Ishikawa (cell line): ENCODE measurements at regions not wholly inside any gene's neighbourhood (a gene's known extent, or its start where the extent isn't known, plus 50 kb on each side); places are given as distances from the start of the nearest gene placed in this dataset.

Experiments used
- CEBPB ChIP-seq: IDR thresholded peaks from 2 replicates; pipeline ENCODE4 v1.6.1; 2012
- CREB1 ChIP-seq: IDR thresholded peaks from 2 replicates; pipeline ENCODE4 v1.6.1; 2012; ENCODE audit warnings: low read depth
- EGR1 ChIP-seq: IDR thresholded peaks from 2 replicates; pipeline ENCODE4 v1.6.1; 2012
- EP300 ChIP-seq: IDR thresholded peaks from 2 replicates; pipeline ENCODE4 v1.6.1; 2012; ENCODE audit warnings: borderline replicate concordance
- FOXM1 ChIP-seq: IDR thresholded peaks from 2 replicates; pipeline ENCODE4 v1.6.1; 2012; ENCODE audit warnings: low read depth, borderline replicate concordance
- NFIC ChIP-seq: IDR thresholded peaks from 2 replicates; pipeline ENCODE4 v1.6.1; 2012
- RAD21 ChIP-seq: IDR thresholded peaks from 2 replicates; pipeline ENCODE4 v1.6.1; 2012; ENCODE audit warnings: low read depth
- TAF1 ChIP-seq: IDR thresholded peaks from 2 replicates; pipeline ENCODE4 v1.6.1; 2012; ENCODE audit warnings: low read depth, mild to moderate bottlenecking
- TCF12 ChIP-seq: IDR thresholded peaks from 2 replicates; pipeline ENCODE4 v1.6.1; 2012; ENCODE audit warnings: low read depth
- TEAD4 ChIP-seq: IDR thresholded peaks from 2 replicates; pipeline ENCODE4 v1.6.1; 2012
- YY1 ChIP-seq: IDR thresholded peaks from 2 replicates; pipeline ENCODE4 v1.6.1; 2012; ENCODE audit warnings: low read depth
- ZBTB7A ChIP-seq: IDR thresholded peaks from 2 replicates; pipeline ENCODE4 v1.6.1; 2012; ENCODE audit warnings: low read depth
- TF ChIP-seq, protein P1 (sequence below): IDR thresholded peaks from 2 replicates; pipeline ENCODE4 v1.6.1; 2012; ENCODE audit warnings: low read depth, mild to moderate bottlenecking
- TF ChIP-seq, protein P2 (sequence below): IDR thresholded peaks from 2 replicates; pipeline ENCODE4 v1.6.1; 2012
- TF ChIP-seq, protein P3 (sequence below): IDR thresholded peaks from 2 replicates; pipeline ENCODE4 v1.6.1; 2012

DNA sequence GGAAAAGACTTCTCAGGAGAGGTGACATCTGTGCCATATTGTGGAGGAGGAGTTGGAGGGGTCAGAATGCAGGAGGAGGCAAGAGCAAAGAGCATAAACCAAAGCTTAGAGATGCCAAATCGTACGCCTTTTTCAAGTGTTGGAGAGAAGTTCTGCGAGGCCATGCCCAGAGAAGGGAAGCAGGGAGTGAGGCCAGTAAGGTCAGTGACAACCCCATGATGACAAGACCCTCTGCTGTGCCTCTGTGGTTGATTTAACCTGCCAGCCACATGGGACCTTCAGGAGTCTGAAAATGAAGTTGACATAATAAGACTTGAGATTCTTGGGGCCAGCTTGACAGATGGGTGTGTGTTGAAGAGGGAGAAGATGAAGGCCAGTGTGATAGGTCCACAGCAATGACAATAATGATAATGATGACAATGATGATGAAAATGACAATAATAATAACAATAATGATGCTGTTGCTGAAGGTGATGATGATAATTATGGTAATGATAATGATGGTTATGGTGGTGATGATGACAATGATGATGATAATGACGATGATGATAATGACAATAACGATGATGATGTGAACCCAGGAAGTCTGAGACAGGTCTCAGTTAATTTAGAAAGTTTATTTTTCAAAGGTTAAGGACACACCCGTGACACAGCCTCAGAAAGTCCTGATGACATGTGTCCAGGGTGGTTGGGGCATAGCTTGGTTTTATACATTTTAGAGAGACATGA lies 152.6 kb upstream of the B3GAT1 start:
- TF ChIP-seq ZBTB7A: no peak
- TF ChIP-seq TEAD4: no peak

DNA sequence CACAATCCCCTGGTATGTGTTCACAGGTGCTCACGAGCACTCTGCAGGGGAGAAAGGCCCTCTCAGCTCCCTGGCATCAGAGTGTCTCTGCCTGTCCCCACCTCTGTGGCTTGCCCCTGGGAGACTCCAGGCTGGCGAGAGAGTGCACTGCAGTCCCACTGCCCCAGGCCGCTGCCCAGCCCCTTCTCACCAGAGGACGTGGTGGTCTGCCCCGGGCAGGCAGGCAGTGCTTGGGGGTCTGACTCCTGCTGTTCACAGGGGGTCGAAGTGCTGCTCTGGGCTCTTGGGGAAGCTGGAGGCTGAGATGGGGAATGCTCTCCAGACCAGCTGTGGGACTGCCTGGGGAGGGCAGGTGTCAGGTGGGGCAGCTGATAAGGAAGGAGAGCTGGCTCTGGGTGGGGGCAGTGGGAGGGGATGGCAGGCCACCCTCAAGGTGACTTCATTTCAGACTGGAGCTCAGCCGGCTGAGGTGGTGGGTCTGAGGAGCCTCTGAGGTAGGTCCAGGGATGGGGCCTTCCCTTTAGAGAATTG lies 151.0 kb upstream of the B3GAT1 start:
- TF ChIP-seq ZBTB7A (no peak), RAD21 (no peak), TEAD4 (no peak), CREB1 (no peak), FOXM1 (no peak), TCF12 (no peak), EP300 (no peak), YY1 (no peak), EGR1 (no peak), TAF1 (no peak), NFIC (no peak)
- TF ChIP-seq, protein P1, sequence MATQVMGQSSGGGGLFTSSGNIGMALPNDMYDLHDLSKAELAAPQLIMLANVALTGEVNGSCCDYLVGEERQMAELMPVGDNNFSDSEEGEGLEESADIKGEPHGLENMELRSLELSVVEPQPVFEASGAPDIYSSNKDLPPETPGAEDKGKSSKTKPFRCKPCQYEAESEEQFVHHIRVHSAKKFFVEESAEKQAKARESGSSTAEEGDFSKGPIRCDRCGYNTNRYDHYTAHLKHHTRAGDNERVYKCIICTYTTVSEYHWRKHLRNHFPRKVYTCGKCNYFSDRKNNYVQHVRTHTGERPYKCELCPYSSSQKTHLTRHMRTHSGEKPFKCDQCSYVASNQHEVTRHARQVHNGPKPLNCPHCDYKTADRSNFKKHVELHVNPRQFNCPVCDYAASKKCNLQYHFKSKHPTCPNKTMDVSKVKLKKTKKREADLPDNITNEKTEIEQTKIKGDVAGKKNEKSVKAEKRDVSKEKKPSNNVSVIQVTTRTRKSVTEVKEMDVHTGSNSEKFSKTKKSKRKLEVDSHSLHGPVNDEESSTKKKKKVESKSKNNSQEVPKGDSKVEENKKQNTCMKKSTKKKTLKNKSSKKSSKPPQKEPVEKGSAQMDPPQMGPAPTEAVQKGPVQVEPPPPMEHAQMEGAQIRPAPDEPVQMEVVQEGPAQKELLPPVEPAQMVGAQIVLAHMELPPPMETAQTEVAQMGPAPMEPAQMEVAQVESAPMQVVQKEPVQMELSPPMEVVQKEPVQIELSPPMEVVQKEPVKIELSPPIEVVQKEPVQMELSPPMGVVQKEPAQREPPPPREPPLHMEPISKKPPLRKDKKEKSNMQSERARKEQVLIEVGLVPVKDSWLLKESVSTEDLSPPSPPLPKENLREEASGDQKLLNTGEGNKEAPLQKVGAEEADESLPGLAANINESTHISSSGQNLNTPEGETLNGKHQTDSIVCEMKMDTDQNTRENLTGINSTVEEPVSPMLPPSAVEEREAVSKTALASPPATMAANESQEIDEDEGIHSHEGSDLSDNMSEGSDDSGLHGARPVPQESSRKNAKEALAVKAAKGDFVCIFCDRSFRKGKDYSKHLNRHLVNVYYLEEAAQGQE: no peak
- TF ChIP-seq, protein P2, sequence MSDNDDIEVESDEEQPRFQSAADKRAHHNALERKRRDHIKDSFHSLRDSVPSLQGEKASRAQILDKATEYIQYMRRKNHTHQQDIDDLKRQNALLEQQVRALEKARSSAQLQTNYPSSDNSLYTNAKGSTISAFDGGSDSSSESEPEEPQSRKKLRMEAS: no peak
- TF ChIP-seq, protein P3, sequence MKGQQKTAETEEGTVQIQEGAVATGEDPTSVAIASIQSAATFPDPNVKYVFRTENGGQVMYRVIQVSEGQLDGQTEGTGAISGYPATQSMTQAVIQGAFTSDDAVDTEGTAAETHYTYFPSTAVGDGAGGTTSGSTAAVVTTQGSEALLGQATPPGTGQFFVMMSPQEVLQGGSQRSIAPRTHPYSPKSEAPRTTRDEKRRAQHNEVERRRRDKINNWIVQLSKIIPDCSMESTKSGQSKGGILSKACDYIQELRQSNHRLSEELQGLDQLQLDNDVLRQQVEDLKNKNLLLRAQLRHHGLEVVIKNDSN: no peak

DNA sequence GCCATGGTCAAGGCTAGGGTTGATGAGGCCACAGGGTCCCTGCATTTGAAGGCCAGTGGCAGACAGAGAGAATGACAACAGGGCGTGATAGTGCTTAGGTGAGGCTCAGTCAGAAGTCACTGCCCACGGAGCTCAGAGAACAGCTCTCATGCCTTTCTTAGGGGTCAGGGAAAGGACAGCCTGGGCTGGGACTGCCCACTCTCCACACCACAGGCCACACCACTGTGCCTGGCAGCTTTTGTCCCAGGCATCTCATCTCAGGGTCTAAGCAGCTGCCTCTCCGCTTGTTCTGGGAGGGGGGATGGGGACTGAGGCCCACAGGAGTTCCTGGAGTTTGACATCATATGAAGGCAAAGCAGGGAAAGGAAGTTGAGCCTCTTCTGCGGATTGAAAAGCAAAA lies 150.2 kb upstream of the B3GAT1 start:
- no peak for TF ChIP-seq FOXM1

DNA sequence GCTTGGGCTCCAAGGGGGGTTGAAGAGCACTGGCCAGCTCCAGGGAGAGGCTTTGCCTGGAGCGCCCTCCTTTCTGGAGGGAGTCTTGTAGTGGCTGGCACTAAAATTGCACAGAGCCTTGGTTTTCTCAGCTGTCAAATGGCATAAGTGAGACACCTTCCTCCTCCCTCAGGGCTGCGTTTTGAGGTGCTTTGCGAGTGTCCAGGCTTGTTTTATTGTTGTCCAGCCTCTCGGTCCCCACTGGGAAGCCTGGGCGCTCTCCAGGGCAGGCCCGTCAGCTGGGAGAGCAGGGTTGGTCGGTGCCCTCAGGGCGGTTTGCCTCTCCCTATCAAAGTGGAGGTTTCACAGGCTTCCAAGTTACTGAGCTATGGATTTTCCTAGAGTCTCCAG lies 149.3 kb upstream of the B3GAT1 start:
- TF ChIP-seq ZBTB7A (no peak), FOXM1 (no peak), EGR1 (no peak), EP300 (no peak), RAD21 (no peak), TCF12 (no peak), TEAD4 (no peak), CREB1 (no peak), YY1 (no peak), CEBPB (no peak), NFIC (no peak), TAF1 (no peak)
- TF ChIP-seq, protein P1: no peak
- TF ChIP-seq, protein P2: no peak
- TF ChIP-seq, protein P3: no peak

DNA sequence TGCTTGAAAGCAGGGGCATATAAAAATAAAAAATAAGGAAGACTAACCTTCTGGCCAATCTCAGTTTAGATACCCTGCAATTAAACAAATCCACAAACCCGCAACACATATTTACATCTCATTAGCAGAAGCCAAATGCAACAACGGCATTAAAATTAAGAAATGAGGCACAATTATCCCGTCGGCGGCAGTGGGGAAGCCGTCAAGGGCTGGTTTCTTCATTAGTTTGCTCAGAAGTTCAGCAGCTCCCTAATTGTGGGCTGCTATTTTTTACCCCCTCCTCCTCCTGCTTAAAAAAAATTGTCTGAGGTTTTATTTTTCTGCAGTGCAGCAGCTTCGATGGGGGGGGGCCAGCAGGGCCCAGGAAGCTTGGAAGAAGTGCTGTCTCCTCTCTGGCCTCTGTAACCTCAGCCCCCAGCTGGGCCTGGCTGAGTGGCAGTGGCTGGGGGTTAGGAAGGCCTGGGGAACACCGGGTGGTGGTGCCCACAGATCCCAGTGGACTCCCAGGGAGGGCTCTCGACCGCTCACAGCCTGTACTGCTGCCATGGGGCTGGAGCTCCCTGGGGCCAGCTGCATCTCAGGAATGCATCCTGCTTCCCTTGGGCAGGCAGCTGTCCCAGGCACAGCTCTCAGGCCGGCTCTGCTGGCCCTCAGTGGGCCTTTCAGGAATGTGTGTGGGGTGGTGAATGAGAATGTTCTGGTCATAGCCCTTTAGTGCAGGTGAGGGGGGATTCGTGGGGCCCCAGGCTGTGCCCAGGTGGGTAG lies 148.7 kb upstream of the B3GAT1 start:
- no peak for TF ChIP-seq TAF1
- TF ChIP-seq EGR1: no peak
- no peak for TF ChIP-seq CEBPB
- TF ChIP-seq ZBTB7A: no peak
- TF ChIP-seq, protein P1: no peak
